Muscle layer of duodenum (tissue), 2 donors: ENCODE measurements at regions not wholly inside any gene's neighbourhood (a gene's known extent, or its start where the extent isn't known, plus 50 kb on each side); places are given as distances from the start of the nearest gene placed in this dataset.
"Not testable (repeated sequence)": the region's sequence is repeated elsewhere in the genome, so short reads cannot be mapped to it uniquely, and the experiment has no call there.

Experiments
- H3K27ac ChIP-seq: one replicate; pipeline ENCODE4 v1.7.0; 2013; ENCODE audit warnings: mild to moderate bottlenecking, low read length
- H3K27me3 ChIP-seq: one replicate; pipeline ENCODE4 v1.7.0; 2013; ENCODE audit warnings: low read depth, mild to moderate bottlenecking, control low read depth, low read length
- H3K36me3 ChIP-seq, 2 donors: one replicate each; pipeline ENCODE4 v1.7.0; 2013; ENCODE audit warnings: low read length in 2 of 2, control low read depth in 1 of 2, mild to moderate bottlenecking in 1 of 2; ENCODE audit not compliant: insufficient read depth in 2 of 2, control insufficient read depth in 1 of 2
- H3K4me1 ChIP-seq, 2 donors: one replicate each; pipeline ENCODE4 v1.7.0; 2013; ENCODE audit warnings: low read length in 2 of 2, mild to moderate bottlenecking in 2 of 2, control low read depth in 1 of 2, moderate library complexity in 1 of 2; ENCODE audit not compliant: insufficient read depth in 2 of 2, control insufficient read depth in 1 of 2
- H3K4me3 ChIP-seq, 2 donors: one replicate each; pipeline ENCODE4 v1.7.0; 2013; ENCODE audit warnings: low read length in 2 of 2, low read depth in 1 of 2, mild to moderate bottlenecking in 1 of 2
- H3K9me3 ChIP-seq, 2 donors: one replicate each; pipeline ENCODE4 v1.7.0; 2013; ENCODE audit warnings: low read length in 2 of 2, control low read depth in 1 of 2, mild to moderate bottlenecking in 1 of 2; ENCODE audit not compliant: control insufficient read depth in 1 of 2
- donor health status: healthy.

DNA sequence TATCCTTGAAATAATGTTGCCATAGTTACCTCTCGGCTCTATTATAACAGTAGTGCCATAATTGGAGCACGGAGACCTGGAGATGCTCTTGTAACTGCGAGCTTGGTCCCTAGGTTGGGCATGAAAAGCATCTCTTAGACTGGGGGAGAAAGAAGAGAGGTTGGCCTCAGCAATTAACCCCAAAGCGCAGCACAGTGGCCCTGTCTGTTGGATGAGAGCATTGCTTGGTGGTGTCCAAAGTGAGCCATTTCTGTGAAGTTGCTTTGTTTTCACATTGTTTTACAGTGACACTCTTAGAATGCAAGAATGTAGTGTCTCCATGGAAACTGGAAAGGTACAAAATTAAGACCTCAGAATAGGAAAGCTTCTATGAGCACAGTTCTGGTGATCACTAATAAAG lies 660.7 kb upstream of the EEF2KMT start:
- no peak overlapping the region for H3K27ac ChIP-seq
- no peaks in the 10 kb centered on the region for H3K36me3 ChIP-seq
- no peaks in the 10 kb centered on the region for H3K9me3 ChIP-seq
- H3K4me3 ChIP-seq = no peak overlapping the region
- no peaks in the 10 kb centered on the region for H3K27me3 ChIP-seq
- no peaks in the 10 kb centered on the region for H3K4me1 ChIP-seq

DNA sequence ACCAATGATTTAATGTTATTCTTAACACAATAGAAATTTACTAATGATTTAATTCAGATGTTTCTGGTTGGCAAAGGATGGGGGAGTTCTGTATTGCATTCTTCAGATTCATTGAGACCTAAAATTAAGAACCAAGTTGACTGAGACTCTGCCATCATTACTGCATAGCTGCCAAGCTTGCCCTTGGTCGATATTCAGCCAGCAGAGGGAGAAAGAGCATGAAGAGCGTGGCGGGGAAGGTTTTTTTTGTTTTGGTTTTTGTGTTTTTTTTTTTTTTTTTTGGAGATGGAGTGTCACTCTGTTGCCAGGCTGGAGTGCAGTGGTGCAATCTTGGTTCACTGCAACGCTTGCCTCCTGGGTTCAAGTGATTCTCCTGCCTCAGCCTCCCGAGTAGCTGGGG lies 659.4 kb upstream of the EEF2KMT start:
- Histone ChIP-seq H3K27me3 (no peaks in the 10 kb centered on the region), H3K9me3 (no peaks in the 10 kb centered on the region), H3K27ac (no peak overlapping the region), H3K4me3 (no peak overlapping the region), H3K36me3 (no peaks in the 10 kb centered on the region), H3K4me1 (no peaks in the 10 kb centered on the region)

DNA sequence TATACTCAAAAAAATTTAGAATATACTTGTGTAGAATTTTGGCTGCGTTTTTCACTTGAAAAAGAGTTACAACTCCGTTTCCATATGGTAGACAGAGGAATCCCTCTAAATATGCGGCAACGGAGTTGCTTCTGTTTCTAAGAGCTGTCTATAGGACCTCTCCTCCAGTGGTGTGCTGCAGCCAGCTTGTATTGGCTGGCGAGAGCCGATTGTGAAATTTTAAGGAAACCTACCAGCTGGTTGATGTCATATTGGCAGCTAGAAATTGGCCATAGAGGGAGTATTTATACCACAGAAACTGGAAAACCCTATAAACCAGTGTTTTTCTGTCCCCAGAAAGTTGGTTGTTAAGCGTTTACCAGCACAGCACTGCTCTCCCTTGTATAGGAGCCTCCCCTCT lies 655.8 kb upstream of the EEF2KMT start:
- H3K4me1 ChIP-seq = no peaks in the 10 kb centered on the region
- H3K27me3 ChIP-seq = no peaks in the 10 kb centered on the region
- no peaks in the 10 kb centered on the region for H3K36me3 ChIP-seq
- peaks cover 0 to 4% of the 10 kb centered on the region in 2 donors for H3K9me3 ChIP-seq
- no peak overlapping the region for H3K27ac ChIP-seq
- no peak overlapping the region for H3K4me3 ChIP-seq

DNA sequence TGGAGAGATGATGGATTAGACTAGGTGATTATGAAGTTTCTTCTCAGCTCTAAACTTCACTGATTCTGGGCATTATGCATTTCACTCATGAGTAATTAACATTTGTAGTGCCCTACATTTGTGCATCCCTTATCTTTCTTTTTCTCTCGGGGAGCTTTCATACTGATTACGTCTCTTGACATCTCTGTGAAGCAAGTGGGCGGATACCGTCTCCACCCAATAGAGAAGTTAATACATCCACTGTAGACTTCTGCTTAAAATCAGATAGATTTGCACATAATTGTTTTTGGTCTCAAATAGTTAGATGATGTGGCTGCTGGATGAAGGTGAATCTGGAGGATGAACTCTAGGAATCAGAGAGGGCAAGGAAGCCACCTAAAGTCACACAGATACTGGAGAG lies 653.6 kb upstream of the EEF2KMT start:
- no peak overlapping the region for H3K4me3 ChIP-seq
- H3K9me3 ChIP-seq = peaks cover 0 to 4% of the 10 kb centered on the region in 2 donors
- no peaks in the 10 kb centered on the region for H3K36me3 ChIP-seq
- H3K27me3 ChIP-seq = no peaks in the 10 kb centered on the region
- no peak overlapping the region for H3K27ac ChIP-seq
- no peaks in the 10 kb centered on the region for H3K4me1 ChIP-seq

DNA sequence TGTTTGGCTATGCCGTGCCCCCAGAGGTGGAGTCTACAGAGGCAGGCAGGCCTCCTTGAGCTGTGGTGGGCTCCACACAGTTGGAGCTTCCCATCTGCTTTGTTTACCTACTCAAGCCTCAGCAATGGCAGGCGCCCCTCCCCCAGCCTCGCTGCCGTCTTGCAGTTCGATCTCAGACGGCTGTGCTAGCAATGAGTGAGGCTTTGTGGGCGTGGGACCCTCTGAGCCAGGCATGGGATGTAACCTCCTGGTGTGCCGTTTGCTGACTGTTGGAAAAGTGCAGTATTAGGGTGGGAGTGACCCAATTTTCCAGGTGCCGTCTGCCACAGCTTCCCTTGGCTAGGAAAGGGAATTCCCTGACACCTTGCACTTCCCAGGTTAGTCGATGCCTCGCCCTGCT lies 652.8 kb upstream of the EEF2KMT start:
- not testable (repeated sequence) for H3K36me3 ChIP-seq, H3K4me3 ChIP-seq, H3K27me3 ChIP-seq, H3K9me3 ChIP-seq, H3K27ac ChIP-seq, H3K4me1 ChIP-seq

DNA sequence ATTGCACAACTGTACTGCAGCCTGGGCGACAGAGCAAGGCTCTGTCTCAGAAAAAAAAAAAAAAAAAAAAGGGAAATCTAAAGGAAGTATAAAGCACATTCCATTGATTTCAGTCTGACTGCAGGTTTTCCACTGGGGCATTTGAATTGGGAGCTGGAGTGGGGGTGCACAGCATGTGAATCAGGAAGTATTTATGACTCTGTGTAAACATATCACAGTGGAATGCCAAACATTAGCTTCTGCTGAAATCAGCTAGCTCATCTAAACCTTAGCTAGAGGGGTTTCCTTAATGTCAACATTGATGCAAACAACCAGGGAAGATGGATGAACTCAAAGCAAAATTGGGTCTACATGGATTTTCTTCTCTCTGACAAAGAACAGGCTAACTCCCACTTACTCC lies 641.0 kb upstream of the EEF2KMT start:
- Histone ChIP-seq H3K4me3 (no peak overlapping the region), H3K4me1 (no peaks in the 10 kb centered on the region), H3K36me3 (no peaks in the 10 kb centered on the region), H3K9me3 (peaks cover 0 to 5% of the 10 kb centered on the region in 2 donors), H3K27ac (no peak overlapping the region), H3K27me3 (no peaks in the 10 kb centered on the region)

DNA sequence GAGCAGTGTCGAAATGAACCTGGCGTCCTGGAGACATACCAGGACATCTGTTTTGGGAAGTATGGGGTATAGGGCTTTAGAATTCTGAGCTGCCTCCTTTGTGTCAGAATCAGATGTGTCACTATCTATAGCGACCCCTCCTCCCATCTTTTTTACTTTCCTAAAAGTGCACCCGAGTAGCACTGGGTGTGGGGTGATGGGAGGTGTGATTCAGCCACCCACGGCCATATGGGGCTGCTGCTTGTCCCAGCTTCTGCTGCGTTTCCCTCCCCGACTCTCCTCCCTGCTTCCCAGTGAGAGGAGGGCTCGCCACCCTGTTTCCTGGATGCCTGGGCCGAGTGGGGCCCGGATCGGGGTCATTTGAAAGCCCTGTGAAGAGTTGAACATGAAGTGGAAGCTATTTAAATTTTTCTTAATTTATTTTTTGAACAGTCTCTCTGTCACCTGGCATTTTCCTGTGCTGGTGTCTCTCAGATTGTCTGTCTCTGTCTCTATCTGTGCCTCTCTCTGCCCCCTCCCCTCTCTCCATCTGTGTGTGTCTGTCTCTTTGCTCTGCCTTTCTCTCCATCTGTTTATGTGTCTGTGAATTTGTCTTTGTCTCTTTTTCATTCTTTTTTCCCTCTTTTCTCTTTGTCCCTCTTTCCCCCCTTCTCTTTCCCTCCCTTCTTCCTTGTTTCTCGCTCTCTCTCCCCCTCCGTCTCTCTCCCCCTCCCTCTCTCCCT lies 638.8 kb upstream of the EEF2KMT start:
- Histone ChIP-seq H3K4me1 (no peaks in the 10 kb centered on the region), H3K4me3 (no peak overlapping the region), H3K27ac (no peak overlapping the region), H3K9me3 (peaks cover 0 to 3% of the 10 kb centered on the region in 2 donors), H3K36me3 (no peaks in the 10 kb centered on the region), H3K27me3 (no peaks in the 10 kb centered on the region)

DNA sequence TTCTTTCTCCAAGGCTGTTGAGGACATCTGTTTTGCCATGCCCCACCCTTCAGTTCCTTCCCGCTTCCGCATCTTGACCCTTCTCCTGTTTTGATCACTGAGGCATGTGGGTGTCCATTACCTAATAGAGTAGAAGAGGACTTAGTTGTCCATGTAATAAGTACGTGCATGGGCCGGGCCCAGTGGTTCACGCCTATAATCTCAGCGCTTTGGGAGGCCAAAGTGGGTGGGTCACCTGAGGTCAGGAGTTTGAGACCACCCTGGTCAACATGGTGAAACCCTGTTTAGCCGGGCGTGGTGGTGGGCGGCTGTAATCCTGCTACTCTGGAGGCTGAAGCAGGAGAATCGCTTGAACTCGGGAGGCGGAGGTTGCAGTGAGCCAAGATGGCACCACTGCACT lies 637.8 kb upstream of the EEF2KMT start:
- Histone ChIP-seq H3K4me1 (no peaks in the 10 kb centered on the region), H3K27me3 (no peaks in the 10 kb centered on the region), H3K9me3 (peaks cover 0 to 3% of the 10 kb centered on the region in 2 donors), H3K27ac (no peak overlapping the region), H3K4me3 (no peak overlapping the region), H3K36me3 (no peaks in the 10 kb centered on the region)

DNA sequence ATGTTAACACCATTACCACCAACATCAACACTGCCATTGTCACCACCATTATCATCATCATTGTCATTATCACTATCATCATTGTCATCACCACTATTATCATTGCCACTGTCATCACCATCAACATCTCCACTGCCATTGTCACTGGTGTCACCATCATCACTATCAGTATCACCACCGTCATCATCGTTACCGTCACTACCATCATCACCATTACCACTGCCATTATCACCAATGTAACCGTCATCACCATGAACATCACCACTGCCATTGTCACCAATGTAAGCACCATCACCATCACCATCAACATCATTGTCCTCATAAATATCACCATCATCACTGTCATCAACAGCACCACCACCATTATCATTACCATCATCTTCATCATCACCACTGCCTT lies 633.2 kb upstream of the EEF2KMT start:
- H3K36me3 ChIP-seq = no peaks in the 10 kb centered on the region
- no peaks in the 10 kb centered on the region for H3K27me3 ChIP-seq
- H3K4me1 ChIP-seq = no peaks in the 10 kb centered on the region
- H3K27ac ChIP-seq = no peak overlapping the region
- H3K4me3 ChIP-seq = no peak overlapping the region
- peaks cover 0 to 5% of the 10 kb centered on the region in 2 donors for H3K9me3 ChIP-seq

DNA sequence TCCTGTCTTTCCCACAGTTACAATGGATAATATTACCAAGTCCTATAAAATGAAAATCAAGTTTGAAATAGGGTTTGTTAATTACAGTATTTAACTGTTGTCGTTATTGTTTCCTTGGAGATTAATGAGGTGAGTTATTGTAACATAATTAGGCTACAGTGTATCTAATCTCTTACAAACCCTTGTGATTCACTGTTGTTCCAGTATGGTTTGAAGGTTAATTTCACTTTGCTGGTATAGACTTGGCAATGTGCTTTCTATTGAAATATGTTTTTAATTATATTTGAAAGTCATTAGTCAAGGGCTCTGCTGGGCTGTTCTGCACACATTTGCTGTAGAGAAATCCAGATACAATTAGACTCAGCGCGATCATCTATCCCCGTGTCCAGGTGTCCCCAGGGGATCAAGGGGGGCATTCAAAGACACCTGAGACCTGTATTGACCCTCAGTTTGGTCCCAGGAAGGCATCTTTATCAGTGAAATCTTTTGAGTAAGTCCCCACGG lies 624.6 kb upstream of the EEF2KMT start:
- Histone ChIP-seq H3K36me3 (no peaks in the 10 kb centered on the region), H3K27ac (no peak overlapping the region), H3K4me1 (no peaks in the 10 kb centered on the region), H3K4me3 (no peak overlapping the region), H3K9me3 (no peaks in the 10 kb centered on the region), H3K27me3 (no peaks in the 10 kb centered on the region)

DNA sequence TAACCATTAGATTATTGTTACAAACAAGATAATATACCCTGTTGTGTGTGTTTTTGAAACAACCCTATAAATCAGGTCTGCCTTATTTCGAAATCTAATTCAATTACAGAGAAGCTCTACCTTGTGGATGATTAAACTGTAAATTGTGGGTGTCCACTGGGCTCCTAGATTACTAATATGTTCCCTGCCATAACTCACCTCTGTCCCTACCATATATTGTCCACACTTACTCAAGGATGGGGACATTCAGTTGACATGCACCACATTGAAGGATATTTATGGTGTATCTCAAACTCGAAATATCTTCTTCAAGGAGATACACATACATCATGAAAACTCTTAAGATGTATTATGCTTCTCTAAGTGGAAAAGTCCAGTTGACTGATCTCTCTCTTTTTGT lies 617.6 kb upstream of the EEF2KMT start:
- Histone ChIP-seq H3K4me3 (no peak overlapping the region), H3K4me1 (no peaks in the 10 kb centered on the region), H3K27ac (no peak overlapping the region), H3K27me3 (no peaks in the 10 kb centered on the region), H3K36me3 (no peaks in the 10 kb centered on the region), H3K9me3 (peaks cover 4 to 6% of the 10 kb centered on the region in 2 donors)

DNA sequence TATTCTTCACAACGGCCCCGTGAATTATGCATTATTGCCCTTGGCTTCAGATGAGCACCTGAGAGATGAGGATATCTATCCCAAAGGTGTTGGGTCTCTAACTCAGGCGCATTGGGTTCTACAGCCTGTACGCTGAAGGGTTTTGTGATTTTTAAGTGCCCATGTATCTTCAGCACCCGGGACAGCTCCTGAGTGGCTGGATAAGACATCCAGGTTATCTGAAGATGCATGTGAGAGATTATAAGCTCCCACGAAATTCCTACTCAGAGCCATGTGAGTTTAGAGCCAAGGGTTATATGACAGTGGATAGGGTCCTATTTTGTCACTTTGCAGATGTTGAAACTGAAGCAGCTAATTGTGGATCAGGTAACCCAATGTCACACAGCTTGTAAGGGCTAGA lies 612.3 kb upstream of the EEF2KMT start:
- H3K36me3 ChIP-seq = no peaks in the 10 kb centered on the region
- no peak overlapping the region for H3K4me3 ChIP-seq
- no peaks in the 10 kb centered on the region for H3K4me1 ChIP-seq
- peaks cover 4 to 8% of the 10 kb centered on the region in 2 donors for H3K9me3 ChIP-seq
- no peaks in the 10 kb centered on the region for H3K27me3 ChIP-seq
- no peak overlapping the region for H3K27ac ChIP-seq
